T-helper 2 cell treated with Interferon-gamma antibody and Interleukin-4, amounts not matched to agents 100 ng/mL and 5 ng/mL, for 36 hours (primary cell): ENCODE measurements at regions not wholly inside any gene's neighbourhood (a gene's known extent, or its start where the extent isn't known, plus 50 kb on each side); places are given as distances from the start of the nearest gene placed in this dataset.
"Not testable (repeated sequence)": the region's sequence is repeated elsewhere in the genome, so short reads cannot be mapped to it uniquely, and the experiment has no call there.

Experiments
- intact Hi-C: fragments of 100-400 bp; cut with micrococcal nuclease; formaldehyde crosslinking; loops from one replicate; pipeline ENCODE4 v1.15.1; 2023

- intact Hi-C loops: no loop called here
Measured at GRCh38 chrX:13955975-13956374, 73.7 kb downstream of the GEMIN8 start.

- intact Hi-C loops: no loop called here
Measured at GRCh38 chrX:13955095-13955647, 74.5 kb downstream of the GEMIN8 start.

- intact Hi-C loops: no loop called here
Measured at GRCh38 chrX:13952581-13952980, 77.1 kb downstream of the GEMIN8 start.

- intact Hi-C loops: not testable (repeated sequence)
Measured at GRCh38 chrX:13946223-13946622, 83.5 kb downstream of the GEMIN8 start.

GRCh38 chrX:13945787-13946186 lies 83.9 kb downstream of the GEMIN8 start:
- intact Hi-C loops: not testable (repeated sequence)

GRCh38 chrX:13940671-13941070 lies 89.0 kb downstream of the GEMIN8 start:
- intact Hi-C loops: no loop called here

GRCh38 chrX:13939741-13940597 lies 89.7 kb downstream of the GEMIN8 start:
- intact Hi-C loops: no loop called here

GRCh38 chrX:13938829-13939530 lies 90.7 kb downstream of the GEMIN8 start:
- intact Hi-C loops: no loop called here

GRCh38 chrX:13938051-13938828 lies 91.5 kb downstream of the GEMIN8 start:
- intact Hi-C loops: no loop called here

- intact Hi-C loops: no loop called here
Measured at GRCh38 chrX:13937370-13938050, 92.2 kb downstream of the GEMIN8 start.

GRCh38 chrX:13936521-13937225 lies 93.0 kb downstream of the GEMIN8 start:
- intact Hi-C loops: no loop called here

GRCh38 chrX:13934731-13935130 lies 95.0 kb downstream of the GEMIN8 start:
- intact Hi-C loops: no loop called here

GRCh38 chrX:13933851-13934250 lies 95.8 kb downstream of the GEMIN8 start:
- intact Hi-C loops: no loop called here

GRCh38 chrX:13933352-13933751 lies 96.3 kb downstream of the GEMIN8 start:
- intact Hi-C loops: no loop called here

GRCh38 chrX:13932416-13932815 lies 97.3 kb downstream of the GEMIN8 start:
- intact Hi-C loops: no loop called here

- intact Hi-C loops: no loop called here
Measured at GRCh38 chrX:13927175-13927574, 102.5 kb downstream of the GEMIN8 start.

- intact Hi-C loops: no loop called here
Measured at GRCh38 chrX:13923845-13924244, 105.8 kb downstream of the GEMIN8 start.

- intact Hi-C loops: no loop called here
Measured at GRCh38 chrX:13923289-13923688, 106.4 kb upstream of the GPM6B start.

- intact Hi-C loops: no loop called here
Measured at GRCh38 chrX:13917507-13917906, 100.6 kb upstream of the GPM6B start.

GRCh38 chrX:13911586-13911985 lies 94.7 kb upstream of the GPM6B start:
- intact Hi-C loops: no loop called here
